SK-N-SH (cell line): ENCODE measurements at regions not wholly inside any gene's neighbourhood (a gene's known extent, or its start where the extent isn't known, plus 50 kb on each side); places are given as distances from the start of the nearest gene placed in this dataset.

ENCODE experiments used
- CHD2 ChIP-seq: fragments of 150-350 bp; IDR thresholded peaks from 2 replicates; pipeline ENCODE4 v1.6.1; 2018; ENCODE audit warnings: low read length; ENCODE audit not compliant: partially characterized antibody
- CTCF ChIP-seq: fragments of 200-600 bp; sonication (generic); IDR thresholded peaks from 2 replicates; pipeline ENCODE4 v1.6.1; 2017; ENCODE audit warnings: antibody characterized with exemption, mild to moderate bottlenecking, moderate library complexity
- FOXJ3 ChIP-seq: sonication (generic); formaldehyde crosslinking; IDR thresholded peaks from 2 replicates; pipeline ENCODE4 v1.5.1; 2020; ENCODE audit warnings: mild to moderate bottlenecking, missing genetic modification reagents
- MAX ChIP-seq: IDR thresholded peaks from 2 replicates; pipeline ENCODE4 v1.4.0; 2012; ENCODE audit warnings: low read depth
- POLR2AphosphoS5 ChIP-seq: IDR thresholded peaks from 2 replicates; pipeline ENCODE4 v1.6.1; 2012; ENCODE audit warnings: low read depth, low read length
- SIN3A ChIP-seq: IDR thresholded peaks from 2 replicates; pipeline ENCODE4 v1.6.1; 2012; ENCODE audit warnings: low read depth, mild to moderate bottlenecking, low read length, moderate library complexity, borderline replicate concordance
- USF2 ChIP-seq: fragments of 150-350 bp; IDR thresholded peaks from 2 replicates; pipeline ENCODE4 v1.6.1; 2017; ENCODE audit warnings: antibody characterized with exemption, low read length, low read depth, borderline replicate concordance
- TF ChIP-seq, protein P1 (sequence below): IDR thresholded peaks from 2 replicates; pipeline ENCODE4 v1.4.0; 2012; ENCODE audit warnings: low read depth, borderline replicate concordance

DNA sequence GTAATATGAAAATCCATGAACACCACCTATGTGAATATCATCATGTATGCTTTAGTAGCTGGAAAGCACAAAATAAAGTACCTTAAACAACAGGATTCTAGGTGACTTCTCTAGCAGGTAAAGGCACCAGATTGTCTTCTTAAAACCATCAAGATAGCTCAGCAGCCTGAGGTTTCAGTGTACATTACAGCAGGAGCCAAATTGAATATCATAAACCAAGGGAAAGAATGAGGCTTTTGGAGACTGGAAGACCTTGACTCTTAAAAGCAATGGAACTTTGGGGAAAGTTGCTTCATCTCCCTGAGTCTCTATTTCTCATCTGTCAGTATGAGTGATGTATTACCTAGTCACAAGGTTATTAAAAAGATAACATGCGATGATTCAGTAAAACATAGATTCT lies 429.7 kb upstream of the SPHKAP start:
- TF ChIP-seq, protein P1, sequence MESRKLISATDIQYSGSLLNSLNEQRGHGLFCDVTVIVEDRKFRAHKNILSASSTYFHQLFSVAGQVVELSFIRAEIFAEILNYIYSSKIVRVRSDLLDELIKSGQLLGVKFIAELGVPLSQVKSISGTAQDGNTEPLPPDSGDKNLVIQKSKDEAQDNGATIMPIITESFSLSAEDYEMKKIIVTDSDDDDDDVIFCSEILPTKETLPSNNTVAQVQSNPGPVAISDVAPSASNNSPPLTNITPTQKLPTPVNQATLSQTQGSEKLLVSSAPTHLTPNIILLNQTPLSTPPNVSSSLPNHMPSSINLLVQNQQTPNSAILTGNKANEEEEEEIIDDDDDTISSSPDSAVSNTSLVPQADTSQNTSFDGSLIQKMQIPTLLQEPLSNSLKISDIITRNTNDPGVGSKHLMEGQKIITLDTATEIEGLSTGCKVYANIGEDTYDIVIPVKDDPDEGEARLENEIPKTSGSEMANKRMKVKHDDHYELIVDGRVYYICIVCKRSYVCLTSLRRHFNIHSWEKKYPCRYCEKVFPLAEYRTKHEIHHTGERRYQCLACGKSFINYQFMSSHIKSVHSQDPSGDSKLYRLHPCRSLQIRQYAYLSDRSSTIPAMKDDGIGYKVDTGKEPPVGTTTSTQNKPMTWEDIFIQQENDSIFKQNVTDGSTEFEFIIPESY = no peak
- TF ChIP-seq CTCF (no peak), FOXJ3 (no peak), USF2 (no peak), MAX (no peak), SIN3A (no peak), POLR2AphosphoS5 (no peak), CHD2 (no peak)
